DND-41 (cell line): ENCODE measurements at regions not wholly inside any gene's neighbourhood (a gene's known extent, or its start where the extent isn't known, plus 50 kb on each side); places are given as distances from the start of the nearest gene placed in this dataset.

Source experiments
- ATAC-seq: fragments of 200-7000 bp; cut with Tn5 transposase; 3 replicates; pipeline ENCODE4 v1.9.1; 2021; ENCODE audit warnings: low read depth; ENCODE audit not compliant: insufficient read depth
- DNase-seq: peaks from one replicate; pipeline ENCODE4 v3.0.0-alpha.2; 2020
- H2AFZ ChIP-seq: 2 replicates; pipeline ENCODE4 v1.6.0; 2012; ENCODE audit warnings: low read depth, low read length
- H3K27ac ChIP-seq: 2 replicates; pipeline ENCODE4 v1.5.1; 2012; ENCODE audit warnings: low read length, inconsistent platforms
- H3K27me3 ChIP-seq: fragments of 200-600 bp; sonication (generic); 2 replicates; pipeline ENCODE4 v1.6.0; 2012; ENCODE audit warnings: low read length, mild to moderate bottlenecking, inconsistent platforms; ENCODE audit not compliant: insufficient read depth, poor library complexity
- H3K36me3 ChIP-seq: 2 replicates; pipeline ENCODE4 v1.5.1; 2012; ENCODE audit warnings: low read length, inconsistent platforms; ENCODE audit not compliant: insufficient read depth
- H3K4me1 ChIP-seq: 2 replicates; pipeline ENCODE4 v1.5.1; 2012; ENCODE audit warnings: mild to moderate bottlenecking, low read length; ENCODE audit not compliant: insufficient read depth
- H3K4me2 ChIP-seq: 2 replicates; pipeline ENCODE4 v1.6.0; 2012; ENCODE audit warnings: mild to moderate bottlenecking, moderate library complexity, low read length, inconsistent platforms; ENCODE audit not compliant: insufficient read depth
- H3K4me3 ChIP-seq, 2 experiments: fragments of 200-600 bp in 1 of 2; shearing (Covaris generic) in 1 of 2; 2 replicates each; pipeline ENCODE4 v1.5.1; 2012 to 2016; ENCODE audit warnings: inconsistent platforms in 2 of 2, low read length in 2 of 2, mild to moderate bottlenecking in 2 of 2, low read depth in 1 of 2, moderate library complexity in 1 of 2
- H3K79me2 ChIP-seq: 2 replicates; pipeline ENCODE4 v1.6.0; 2012; ENCODE audit warnings: low read length, inconsistent platforms; ENCODE audit not compliant: insufficient read depth
- H3K9ac ChIP-seq: 2 replicates; pipeline ENCODE4 v1.6.0; 2012; ENCODE audit warnings: low read depth, mild to moderate bottlenecking, inconsistent platforms, low read length, moderate library complexity
- H3K9me3 ChIP-seq: 2 replicates; pipeline ENCODE4 v1.5.1; 2012; ENCODE audit warnings: low read length, moderate library complexity, mild to moderate bottlenecking, inconsistent platforms; ENCODE audit not compliant: insufficient read depth, severe bottlenecking
- H4K20me1 ChIP-seq: 2 replicates; pipeline ENCODE4 v1.6.0; 2012; ENCODE audit warnings: low read length; ENCODE audit not compliant: insufficient read depth
- EZH2 ChIP-seq: IDR thresholded peaks from 3 replicates; pipeline ENCODE4 v1.6.1; 2012; ENCODE audit warnings: borderline replicate concordance, low read depth, mild to moderate bottlenecking, moderate library complexity, low read length, inconsistent platforms; ENCODE audit not compliant: severe bottlenecking
- TF ChIP-seq, protein P1 (sequence below): IDR thresholded peaks from 2 replicates; pipeline ENCODE4 v1.5.1; 2012; ENCODE audit warnings: borderline replicate concordance, low read length, moderate library complexity, mild to moderate bottlenecking; ENCODE audit not compliant: poor library complexity, severe bottlenecking; ENCODE audit errors: extremely low read depth

DNA sequence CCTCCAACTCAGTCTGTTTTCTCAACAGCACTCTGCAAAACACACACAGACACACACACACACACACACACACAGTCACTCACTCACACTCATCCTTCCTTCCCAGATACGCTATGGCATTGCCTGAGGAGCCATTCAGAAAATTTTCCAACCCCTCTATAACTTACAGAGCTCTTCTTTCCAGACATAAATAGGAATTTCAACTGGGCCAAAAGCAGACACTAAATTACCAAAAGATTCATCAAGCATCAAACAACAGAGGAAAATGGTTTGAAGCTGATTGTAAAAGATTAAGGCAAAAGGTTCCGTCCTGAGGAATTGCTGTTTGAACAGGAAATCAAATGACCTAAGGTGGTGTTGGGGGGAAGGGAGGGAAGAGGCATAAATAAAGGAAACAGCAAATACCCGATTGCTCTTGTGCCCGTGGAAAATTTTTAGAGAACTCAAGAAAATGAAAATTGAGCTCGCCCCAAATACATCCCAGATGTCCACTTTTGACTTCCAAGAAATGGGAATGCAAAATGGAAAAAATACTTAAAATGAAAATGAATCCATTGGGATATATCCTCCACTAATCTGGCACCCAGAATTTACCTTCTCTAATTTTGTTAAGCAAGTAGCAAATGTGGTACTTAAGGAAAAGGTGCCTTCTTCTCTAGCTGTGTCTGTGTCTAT is 183.6 kb downstream of the QDPR start:
- Histone ChIP-seq H3K79me2 (no peaks in the 10 kb centered on the region), H3K4me3 (no peak overlapping the region), H3K9me3 (no peaks in the 10 kb centered on the region), H3K4me2 (no peak overlapping the region), H3K36me3 (no peaks in the 10 kb centered on the region), H3K27me3 (no peaks in the 10 kb centered on the region), H3K27ac (no peak overlapping the region), H3K9ac (no peak overlapping the region), H4K20me1 (no peaks in the 10 kb centered on the region), H2AFZ (no peak overlapping the region), H3K4me1 (no peaks in the 10 kb centered on the region)
- ATAC-seq (no peak), DNase-seq (no peak)
- no peak for TF ChIP-seq EZH2
- TF ChIP-seq, protein P1, sequence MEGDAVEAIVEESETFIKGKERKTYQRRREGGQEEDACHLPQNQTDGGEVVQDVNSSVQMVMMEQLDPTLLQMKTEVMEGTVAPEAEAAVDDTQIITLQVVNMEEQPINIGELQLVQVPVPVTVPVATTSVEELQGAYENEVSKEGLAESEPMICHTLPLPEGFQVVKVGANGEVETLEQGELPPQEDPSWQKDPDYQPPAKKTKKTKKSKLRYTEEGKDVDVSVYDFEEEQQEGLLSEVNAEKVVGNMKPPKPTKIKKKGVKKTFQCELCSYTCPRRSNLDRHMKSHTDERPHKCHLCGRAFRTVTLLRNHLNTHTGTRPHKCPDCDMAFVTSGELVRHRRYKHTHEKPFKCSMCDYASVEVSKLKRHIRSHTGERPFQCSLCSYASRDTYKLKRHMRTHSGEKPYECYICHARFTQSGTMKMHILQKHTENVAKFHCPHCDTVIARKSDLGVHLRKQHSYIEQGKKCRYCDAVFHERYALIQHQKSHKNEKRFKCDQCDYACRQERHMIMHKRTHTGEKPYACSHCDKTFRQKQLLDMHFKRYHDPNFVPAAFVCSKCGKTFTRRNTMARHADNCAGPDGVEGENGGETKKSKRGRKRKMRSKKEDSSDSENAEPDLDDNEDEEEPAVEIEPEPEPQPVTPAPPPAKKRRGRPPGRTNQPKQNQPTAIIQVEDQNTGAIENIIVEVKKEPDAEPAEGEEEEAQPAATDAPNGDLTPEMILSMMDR, result no peak

DNA sequence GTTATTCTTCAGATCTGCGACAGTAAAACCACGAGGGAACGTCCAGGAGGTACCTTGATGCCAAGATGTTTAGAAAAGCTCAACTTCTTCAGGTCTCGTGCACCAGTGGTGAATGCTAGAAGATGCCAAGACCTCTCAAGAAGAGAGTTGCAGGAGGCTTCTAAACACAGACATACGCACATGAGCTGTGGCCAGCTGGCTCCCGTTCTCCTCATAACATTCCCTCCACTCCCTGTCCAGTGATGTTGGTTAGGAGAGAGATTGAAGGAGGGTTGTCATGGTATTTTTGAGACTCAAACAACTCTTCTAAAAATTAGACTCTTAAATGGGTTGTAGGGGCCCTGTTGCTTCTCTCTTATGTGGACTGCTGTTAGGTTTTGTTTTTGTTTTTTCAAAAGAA is 184.3 kb downstream of the QDPR start:
- no peaks in the 10 kb centered on the region for H3K9me3 ChIP-seq
- no peak overlapping the region for H3K4me3 ChIP-seq
- H3K27ac ChIP-seq, result no peak overlapping the region
- ATAC-seq, result no peak
- H3K79me2 ChIP-seq, result no peaks in the 10 kb centered on the region
- no peak overlapping the region for H3K9ac ChIP-seq
- no peaks in the 10 kb centered on the region for H3K27me3 ChIP-seq
- H3K4me1 ChIP-seq, result no peaks in the 10 kb centered on the region
- TF ChIP-seq, protein P1, result no peak
- no peak for TF ChIP-seq EZH2
- no peaks in the 10 kb centered on the region for H4K20me1 ChIP-seq
- H3K4me2 ChIP-seq, result no peak overlapping the region
- DNase-seq, result no peak
- no peaks in the 10 kb centered on the region for H3K36me3 ChIP-seq
- no peak overlapping the region for H2AFZ ChIP-seq

DNA sequence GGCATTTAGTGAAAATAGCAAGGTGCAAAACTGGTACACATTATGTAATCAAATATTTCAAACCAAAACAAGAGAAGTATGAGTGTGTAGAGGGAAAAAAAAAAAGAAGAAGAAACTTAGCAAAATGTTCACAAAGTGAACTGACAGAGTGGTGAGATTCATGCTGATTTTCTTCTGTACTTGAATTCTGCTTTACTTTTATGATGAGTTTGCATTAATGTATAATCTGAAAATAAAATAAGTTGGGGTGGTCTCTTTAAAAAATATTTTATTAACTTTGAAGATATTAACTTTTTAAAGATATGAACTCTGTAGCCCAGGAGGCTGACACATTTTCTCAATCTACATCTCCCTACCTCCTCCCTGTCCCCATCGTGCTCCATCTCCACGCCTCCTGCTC is 185.1 kb downstream of the QDPR start:
- H3K4me1 ChIP-seq, result no peaks in the 10 kb centered on the region
- no peak for DNase-seq
- no peaks in the 10 kb centered on the region for H3K79me2 ChIP-seq
- no peak overlapping the region for H3K9ac ChIP-seq
- H3K9me3 ChIP-seq, result no peaks in the 10 kb centered on the region
- H3K36me3 ChIP-seq, result no peaks in the 10 kb centered on the region
- H3K4me2 ChIP-seq, result no peak overlapping the region
- H3K27ac ChIP-seq, result no peak overlapping the region
- H2AFZ ChIP-seq, result no peak overlapping the region
- H4K20me1 ChIP-seq, result no peaks in the 10 kb centered on the region
- TF ChIP-seq EZH2, result no peak
- TF ChIP-seq, protein P1, result no peak
- H3K4me3 ChIP-seq, result no peak overlapping the region
- ATAC-seq, result no peak
- no peaks in the 10 kb centered on the region for H3K27me3 ChIP-seq
